Immature natural killer cell (primary cell): ENCODE measurements at regions not wholly inside any gene's neighbourhood (a gene's known extent, or its start where the extent isn't known, plus 50 kb on each side); places are given as distances from the start of the nearest gene placed in this dataset.

ENCODE experiments used
- DNase-seq, 3 donors: peaks; one replicate each; pipeline ENCODE4 v3.0.0; 2022; ENCODE audit warnings: mixed read lengths in 1 of 3
- H3K27ac Mint-ChIP-seq, 6 donors: one replicate each; pipeline ENCODE4 v1.8.0; 2020; ENCODE audit warnings: mixed read lengths in 6 of 6, mild to moderate bottlenecking in 5 of 6, inconsistent platforms in 4 of 6, moderate library complexity in 3 of 6
- H3K27me3 Mint-ChIP-seq, 3 donors: one replicate each; pipeline ENCODE4 v1.8.0; 2020 to 2021; ENCODE audit warnings: low read depth in 3 of 3, mild to moderate bottlenecking in 3 of 3, mixed read lengths in 3 of 3, moderate library complexity in 3 of 3, inconsistent platforms in 1 of 3
- H3K36me3 Mint-ChIP-seq, 3 donors: one replicate each; pipeline ENCODE4 v1.8.0; 2020; ENCODE audit warnings: mixed read lengths in 3 of 3, inconsistent platforms in 2 of 3, mild to moderate bottlenecking in 2 of 3
- H3K4me1 Mint-ChIP-seq, 2 donors: one replicate each; pipeline ENCODE4 v1.8.0; 2020; ENCODE audit warnings: inconsistent platforms in 2 of 2, mild to moderate bottlenecking in 2 of 2, mixed read lengths in 2 of 2, moderate library complexity in 1 of 2
- H3K4me3 Mint-ChIP-seq, 5 donors: one replicate each; pipeline ENCODE4 v1.8.0; 2020; ENCODE audit warnings: mild to moderate bottlenecking in 5 of 5, mixed read lengths in 5 of 5, inconsistent platforms in 3 of 5, moderate library complexity in 3 of 5
- H3K9me3 Mint-ChIP-seq, 6 donors: one replicate each; pipeline ENCODE4 v1.8.0; 2020; ENCODE audit warnings: mild to moderate bottlenecking in 6 of 6, mixed read lengths in 6 of 6, inconsistent platforms in 4 of 6, moderate library complexity in 3 of 6

GRCh38 chr4:145427991-145428390, 53.7 kb upstream of the SMAD1 start:
- no peaks in the 10 kb centered on the region for H3K36me3 Mint-ChIP-seq
- no peak for DNase-seq
- no peaks in the 10 kb centered on the region for H3K4me1 Mint-ChIP-seq

GRCh38 chr4:145427221-145427620, 54.4 kb upstream of the SMAD1 start:
- Mint-ChIP-seq H3K36me3 (no peaks in the 10 kb centered on the region), H3K4me1 (no peaks in the 10 kb centered on the region), H3K27ac (no peak overlapping the region), H3K9me3 (peaks cover 0 to 6% (median under 1%) of the 10 kb centered on the region in 6 donors), H3K27me3 (peaks cover 0 to 5% (median 0%) of the 10 kb centered on the region in 3 donors), H3K4me3 (no peak overlapping the region)
- no peak for DNase-seq

More at GRCh38 chr4:145427991-145428390, 53.7 kb upstream of the SMAD1 start:
- Mint-ChIP-seq H3K27ac (no peak overlapping the region), H3K9me3 (peaks cover 0 to 6% (median 3%) of the 10 kb centered on the region in 6 donors), H3K27me3 (peaks cover 0 to 5% (median 0%) of the 10 kb centered on the region in 3 donors), H3K4me3 (no peak overlapping the region)

- H3K4me1 Mint-ChIP-seq, result no peaks in the 10 kb centered on the region
- H3K4me3 Mint-ChIP-seq, result no peak overlapping the region
- peaks cover 0 to 6% (median 0%) of the 10 kb centered on the region in 6 donors for H3K9me3 Mint-ChIP-seq
- no peak overlapping the region for H3K27ac Mint-ChIP-seq
- H3K27me3 Mint-ChIP-seq, result peaks cover 0 to 2% (median 0%) of the 10 kb centered on the region in 3 donors
- no peak for DNase-seq
- H3K36me3 Mint-ChIP-seq, result no peaks in the 10 kb centered on the region
Measured at GRCh38 chr4:145423017-145423708, 58.5 kb upstream of the SMAD1 start.

GRCh38 chr4:145420595-145421214, 60.9 kb upstream of the SMAD1 start:
- H3K27me3 Mint-ChIP-seq, result peaks cover 0 to 2% (median 0%) of the 10 kb centered on the region in 3 donors
- DNase-seq, result no peak
- peaks cover 0 to 6% (median 0%) of the 10 kb centered on the region in 6 donors for H3K9me3 Mint-ChIP-seq
- no peak overlapping the region for H3K4me3 Mint-ChIP-seq
- H3K27ac Mint-ChIP-seq, result no peak overlapping the region
- no peaks in the 10 kb centered on the region for H3K4me1 Mint-ChIP-seq
- no peaks in the 10 kb centered on the region for H3K36me3 Mint-ChIP-seq

GRCh38 chr4:145418739-145419138, 62.9 kb upstream of the SMAD1 start:
- no peak for DNase-seq
- peaks cover 0 to 2% (median 0%) of the 10 kb centered on the region in 3 donors for H3K27me3 Mint-ChIP-seq
- no peak overlapping the region for H3K27ac Mint-ChIP-seq
- no peaks in the 10 kb centered on the region for H3K4me1 Mint-ChIP-seq
- no peaks in the 10 kb centered on the region for H3K36me3 Mint-ChIP-seq
- peaks cover 0 to 4% (median 0%) of the 10 kb centered on the region in 6 donors for H3K9me3 Mint-ChIP-seq
- H3K4me3 Mint-ChIP-seq, result no peak overlapping the region

- H3K4me1 Mint-ChIP-seq, result no peaks in the 10 kb centered on the region
- no peak overlapping the region for H3K27ac Mint-ChIP-seq
- no peak overlapping the region for H3K4me3 Mint-ChIP-seq
- peaks cover 0 to 2% (median 0%) of the 10 kb centered on the region in 3 donors for H3K27me3 Mint-ChIP-seq
- no peaks in the 10 kb centered on the region for H3K36me3 Mint-ChIP-seq
- no peak for DNase-seq
- H3K9me3 Mint-ChIP-seq, result no peaks in the 10 kb centered on the region
Measured at GRCh38 chr4:145417348-145418130, 64.1 kb upstream of the SMAD1 start.

- no peak for DNase-seq
- Mint-ChIP-seq H3K4me1 (no peaks in the 10 kb centered on the region), H3K27ac (no peak overlapping the region), H3K9me3 (peaks cover 0 to 3% (median 0%) of the 10 kb centered on the region in 6 donors), H3K27me3 (peaks cover 0 to 2% (median 1%) of the 10 kb centered on the region in 3 donors), H3K4me3 (no peak overlapping the region), H3K36me3 (no peaks in the 10 kb centered on the region)
Measured at GRCh38 chr4:145414841-145415240, 66.8 kb upstream of the SMAD1 start.

GRCh38 chr4:145414226-145414625, 67.4 kb upstream of the SMAD1 start:
- no peak overlapping the region for H3K4me3 Mint-ChIP-seq
- no peak overlapping the region for H3K27ac Mint-ChIP-seq
- no peak for DNase-seq
- H3K4me1 Mint-ChIP-seq, result no peaks in the 10 kb centered on the region
- peaks cover 0 to 3% (median 0%) of the 10 kb centered on the region in 6 donors for H3K9me3 Mint-ChIP-seq
- H3K27me3 Mint-ChIP-seq, result peaks cover 0 to 2% (median 1%) of the 10 kb centered on the region in 3 donors
- H3K36me3 Mint-ChIP-seq, result no peaks in the 10 kb centered on the region

- Mint-ChIP-seq H3K4me3 (no peak overlapping the region), H3K9me3 (peaks cover 0 to 3% (median 0%) of the 10 kb centered on the region in 6 donors), H3K27ac (no peak overlapping the region), H3K27me3 (peaks cover 1 to 7% (median 3%) of the 10 kb centered on the region in 3 donors), H3K36me3 (no peaks in the 10 kb centered on the region), H3K4me1 (no peaks in the 10 kb centered on the region)
- no peak for DNase-seq
Measured at GRCh38 chr4:145406970-145407369, 74.7 kb upstream of the SMAD1 start.

- no peaks in the 10 kb centered on the region for H3K4me1 Mint-ChIP-seq
- peaks cover 3 to 7% (median 5%) of the 10 kb centered on the region in 3 donors for H3K27me3 Mint-ChIP-seq
- no peak overlapping the region for H3K27ac Mint-ChIP-seq
- no peaks in the 10 kb centered on the region for H3K36me3 Mint-ChIP-seq
- H3K9me3 Mint-ChIP-seq, result peaks cover 0 to 7% (median under 1%) of the 10 kb centered on the region in 6 donors
- no peak overlapping the region for H3K4me3 Mint-ChIP-seq
- DNase-seq, result no peak
Measured at GRCh38 chr4:145404761-145405160, 76.9 kb upstream of the SMAD1 start.

GRCh38 chr4:145396581-145396980, 85.1 kb upstream of the SMAD1 start:
- no peak for DNase-seq
- Mint-ChIP-seq H3K4me3 (no peak overlapping the region), H3K9me3 (peaks cover 0 to 5% (median under 1%) of the 10 kb centered on the region in 6 donors), H3K4me1 (no peaks in the 10 kb centered on the region), H3K36me3 (no peaks in the 10 kb centered on the region), H3K27me3 (peaks cover 0 to 5% (median 0%) of the 10 kb centered on the region in 3 donors), H3K27ac (no peak overlapping the region)

GRCh38 chr4:145390571-145390970, 91.1 kb upstream of the SMAD1 start:
- no peak overlapping the region for H3K4me3 Mint-ChIP-seq
- peaks cover 0 to 8% (median 4%) of the 10 kb centered on the region in 3 donors for H3K27me3 Mint-ChIP-seq
- no peaks in the 10 kb centered on the region for H3K4me1 Mint-ChIP-seq
- H3K36me3 Mint-ChIP-seq, result no peaks in the 10 kb centered on the region
- no peak overlapping the region for H3K27ac Mint-ChIP-seq
- DNase-seq, result no peak
- peaks cover 0 to 3% (median 0%) of the 10 kb centered on the region in 6 donors for H3K9me3 Mint-ChIP-seq

- Mint-ChIP-seq H3K27me3 (peaks cover 0 to 8% (median 4%) of the 10 kb centered on the region in 3 donors), H3K27ac (no peak overlapping the region), H3K9me3 (peaks cover 0 to 6% (median 2%) of the 10 kb centered on the region in 6 donors), H3K4me3 (no peak overlapping the region), H3K36me3 (no peaks in the 10 kb centered on the region), H3K4me1 (no peaks in the 10 kb centered on the region)
- DNase-seq, result no peak
Measured at GRCh38 chr4:145389550-145389949, 92.1 kb upstream of the SMAD1 start.

GRCh38 chr4:145388043-145388442, 93.6 kb upstream of the SMAD1 start:
- H3K9me3 Mint-ChIP-seq, result peaks cover 0 to 6% (median 3%) of the 10 kb centered on the region in 6 donors
- H3K4me3 Mint-ChIP-seq, result no peak overlapping the region
- no peaks in the 10 kb centered on the region for H3K4me1 Mint-ChIP-seq
- peaks cover 3 to 8% (median 7%) of the 10 kb centered on the region in 3 donors for H3K27me3 Mint-ChIP-seq
- no peaks in the 10 kb centered on the region for H3K36me3 Mint-ChIP-seq
- H3K27ac Mint-ChIP-seq, result no peak overlapping the region
- no peak for DNase-seq
